Epithelial cell of esophagus (primary cell): ENCODE measurements at regions not wholly inside any gene's neighbourhood (a gene's known extent, or its start where the extent isn't known, plus 50 kb on each side); places are given as distances from the start of the nearest gene placed in this dataset.
A peak's percentile ranks its signal among the peaks of the same experiment; 100 is the strongest.

Experiments
- DNase-seq: peaks from one replicate; pipeline ENCODE4 v3.0.0; 2010; ENCODE audit warnings: low read depth
- H3K4me3 ChIP-seq: 2 replicates; pipeline ENCODE4 v1.5.1; 2011; ENCODE audit warnings: mild to moderate bottlenecking, low read length, control low read depth
- TF ChIP-seq, protein P1 (sequence below): IDR thresholded peaks from 2 replicates; pipeline ENCODE4 v1.5.1; 2011; ENCODE audit warnings: low read depth, mild to moderate bottlenecking, low read length, control low read depth, inconsistent platforms; ENCODE audit not compliant: insufficient read depth; ENCODE audit errors: missing control alignments

DNA sequence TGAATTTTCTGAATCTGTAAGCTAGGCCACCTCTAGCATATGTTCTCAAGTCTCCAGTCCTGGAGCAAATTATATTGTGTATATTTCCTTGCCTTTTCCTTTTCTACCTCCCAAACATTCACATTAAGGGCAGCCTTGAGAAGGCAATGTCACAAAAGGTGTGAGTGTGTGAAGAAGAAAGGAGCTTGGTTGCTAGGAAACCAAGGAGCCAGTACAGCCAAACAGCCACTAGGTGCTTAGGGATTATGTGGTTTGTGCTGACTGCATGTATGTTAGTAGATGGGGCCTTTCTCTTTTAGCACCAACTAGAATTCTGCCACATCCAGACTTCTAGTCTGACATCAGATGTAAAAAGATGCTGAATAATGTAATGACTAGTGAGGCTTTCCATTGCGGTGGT, 118.8 kb upstream of the DAZL start:
- TF ChIP-seq, protein P1, sequence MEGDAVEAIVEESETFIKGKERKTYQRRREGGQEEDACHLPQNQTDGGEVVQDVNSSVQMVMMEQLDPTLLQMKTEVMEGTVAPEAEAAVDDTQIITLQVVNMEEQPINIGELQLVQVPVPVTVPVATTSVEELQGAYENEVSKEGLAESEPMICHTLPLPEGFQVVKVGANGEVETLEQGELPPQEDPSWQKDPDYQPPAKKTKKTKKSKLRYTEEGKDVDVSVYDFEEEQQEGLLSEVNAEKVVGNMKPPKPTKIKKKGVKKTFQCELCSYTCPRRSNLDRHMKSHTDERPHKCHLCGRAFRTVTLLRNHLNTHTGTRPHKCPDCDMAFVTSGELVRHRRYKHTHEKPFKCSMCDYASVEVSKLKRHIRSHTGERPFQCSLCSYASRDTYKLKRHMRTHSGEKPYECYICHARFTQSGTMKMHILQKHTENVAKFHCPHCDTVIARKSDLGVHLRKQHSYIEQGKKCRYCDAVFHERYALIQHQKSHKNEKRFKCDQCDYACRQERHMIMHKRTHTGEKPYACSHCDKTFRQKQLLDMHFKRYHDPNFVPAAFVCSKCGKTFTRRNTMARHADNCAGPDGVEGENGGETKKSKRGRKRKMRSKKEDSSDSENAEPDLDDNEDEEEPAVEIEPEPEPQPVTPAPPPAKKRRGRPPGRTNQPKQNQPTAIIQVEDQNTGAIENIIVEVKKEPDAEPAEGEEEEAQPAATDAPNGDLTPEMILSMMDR = no peak
- no peak overlapping the region for H3K4me3 ChIP-seq
- peak; percentile 48 for DNase-seq

DNA sequence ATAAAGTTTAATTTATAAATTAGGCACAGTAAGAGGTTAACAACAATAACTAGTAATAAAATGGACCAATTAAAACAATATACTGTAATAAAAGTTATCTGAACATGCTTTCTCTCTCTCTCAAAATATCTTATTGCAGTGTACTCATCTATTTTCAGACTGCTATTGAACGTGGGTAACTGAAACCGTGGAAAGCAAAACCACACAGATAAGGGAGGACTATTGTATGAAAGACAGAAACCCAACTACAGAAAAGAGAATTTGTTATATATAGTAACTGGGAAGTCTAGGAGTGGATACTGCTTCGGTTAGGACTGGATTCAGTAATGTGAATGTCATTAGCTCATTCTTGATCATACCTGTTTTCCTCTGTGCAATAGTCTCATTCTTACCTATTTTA, 119.3 kb upstream of the DAZL start:
- TF ChIP-seq, protein P1 = no peak
- H3K4me3 ChIP-seq = no peak overlapping the region
- no peak for DNase-seq

DNA sequence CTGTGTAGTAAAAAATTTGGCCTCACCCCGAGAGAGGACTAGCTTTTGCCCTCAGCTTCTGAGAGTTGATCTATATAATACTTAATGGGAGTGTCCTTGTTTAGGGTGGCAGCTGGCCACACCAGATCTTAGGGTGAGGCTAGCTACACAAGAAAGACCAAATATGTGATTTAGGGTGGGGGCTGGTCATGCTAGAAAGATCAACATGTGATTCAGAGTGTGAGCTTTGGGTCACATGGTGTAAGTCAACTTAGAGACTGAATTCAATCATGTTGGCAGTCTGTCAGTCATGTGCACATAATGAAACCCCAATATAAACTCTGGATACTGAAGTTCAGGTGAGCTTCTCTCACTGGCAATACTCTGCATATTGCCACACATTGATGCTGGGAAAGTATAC, 120.7 kb upstream of the DAZL start:
- H3K4me3 ChIP-seq = no peak overlapping the region
- TF ChIP-seq, protein P1 = no peak
- peak; percentile 36 for DNase-seq

DNA sequence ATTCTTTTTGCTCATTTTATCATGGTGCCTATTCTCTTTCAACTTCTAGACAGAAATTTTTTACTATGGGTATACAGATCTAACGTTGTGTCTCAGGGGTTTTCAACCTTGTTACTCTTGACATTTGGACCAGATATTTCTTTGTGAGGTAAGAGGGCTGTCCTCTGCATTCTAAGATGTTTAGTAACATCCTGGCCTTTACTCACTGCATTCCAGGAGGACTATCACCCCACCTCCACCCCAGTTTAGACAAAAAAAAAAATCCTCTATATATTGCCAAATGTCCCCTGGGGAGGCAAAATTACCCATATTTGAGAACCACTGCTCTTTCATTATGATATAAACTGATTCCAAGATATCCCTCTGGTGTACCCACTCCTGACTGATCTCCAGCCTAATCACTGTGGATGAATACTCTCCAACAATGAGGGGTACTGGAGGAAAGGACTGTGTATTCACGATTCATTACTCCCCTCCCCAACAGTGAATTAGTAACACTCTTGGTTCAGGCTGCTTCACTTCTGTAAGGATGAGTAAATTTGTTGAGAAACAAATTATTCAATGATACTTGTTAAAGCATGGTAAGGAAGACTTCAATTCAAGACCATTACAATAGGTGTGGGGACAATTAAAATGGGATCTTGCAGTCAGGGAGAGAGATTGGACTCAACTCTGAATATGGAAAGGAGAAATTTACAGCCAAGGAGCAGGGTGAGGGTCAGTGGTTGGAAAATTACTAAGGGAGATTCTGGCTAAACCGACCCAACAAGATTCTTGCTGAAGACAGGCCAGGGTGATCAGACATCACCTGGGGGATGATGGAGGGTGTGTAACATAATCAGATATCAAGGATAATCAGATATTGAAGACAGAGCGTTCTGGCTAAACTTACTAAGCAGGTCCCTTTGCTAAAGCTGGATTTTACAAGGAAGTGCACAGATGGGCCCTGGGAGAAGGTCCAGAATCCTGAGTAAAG, 123.8 kb upstream of the DAZL start:
- peak; percentile 68 for DNase-seq

DNA sequence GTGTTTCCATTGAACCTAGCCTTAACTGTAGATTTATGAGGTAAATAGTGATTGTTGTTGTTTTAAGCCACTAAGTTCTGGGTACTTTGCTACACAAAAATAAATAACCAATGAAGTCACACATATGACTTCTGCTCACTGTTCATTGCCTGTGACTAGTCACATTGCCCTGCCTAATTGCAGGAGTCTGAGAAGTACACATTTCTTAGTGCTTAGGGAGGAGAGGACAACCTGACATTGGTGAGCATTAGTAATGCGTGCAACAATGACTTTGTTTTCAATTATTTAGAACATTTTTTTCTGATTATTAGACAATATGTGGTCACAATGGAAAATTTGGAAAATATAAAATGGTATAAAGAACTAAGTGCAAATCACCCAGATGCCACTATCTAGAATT, 133.2 kb upstream of the DAZL start:
- DNase-seq = no peak
- no peak overlapping the region for H3K4me3 ChIP-seq
- TF ChIP-seq, protein P1 = no peak

More for the DNA sequence above, 123.8 kb upstream of the DAZL start:
- no peak overlapping the region for H3K4me3 ChIP-seq
- TF ChIP-seq, protein P1 = no peak

DNA sequence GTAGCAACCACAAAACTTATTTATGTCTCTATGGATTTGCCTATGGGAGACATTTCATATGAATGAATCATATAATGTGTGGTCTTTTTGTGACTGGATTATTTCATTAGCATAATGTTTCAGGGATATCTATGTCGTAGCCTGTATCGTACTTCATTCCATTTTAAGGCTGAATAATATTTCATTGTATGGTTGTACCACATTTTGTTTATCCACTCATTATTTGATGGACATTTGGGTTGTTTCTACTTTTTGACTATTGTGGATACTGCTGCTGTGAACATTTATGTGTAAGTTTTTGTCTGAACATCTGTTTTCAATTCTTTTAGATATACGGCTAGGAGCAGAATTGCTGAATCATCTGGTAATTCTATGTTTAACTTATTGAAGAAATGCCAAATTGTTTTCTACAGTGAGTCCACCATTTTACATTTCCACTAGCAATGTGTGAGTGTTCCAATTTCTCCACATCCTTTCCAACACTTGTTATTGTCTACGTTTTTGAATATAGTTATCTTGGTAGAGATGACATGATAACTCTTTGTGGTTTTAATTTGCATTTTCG, 134.4 kb upstream of the DAZL start:
- DNase-seq = no peak
- no peak overlapping the region for H3K4me3 ChIP-seq
- TF ChIP-seq, protein P1 = no peak
